Kidney (tissue), 13 donors: ENCODE measurements at regions not wholly inside any gene's neighbourhood (a gene's known extent, or its start where the extent isn't known, plus 50 kb on each side); places are given as distances from the start of the nearest gene placed in this dataset.

Experiments
- DNase-seq, 5 donors: peaks; one replicate each; pipeline ENCODE4 v3.0.0-alpha.2; 2013 to 2020
- FAIRE-seq: peaks from 2 replicates; lab custom pipeline; 2012; peaks lifted over from hg19 to GRCh38; lab: Jason Lieb, UNC
- H3K27ac ChIP-seq, 2 donors: one replicate each; pipeline ENCODE4 v1.7.0; 2013; ENCODE audit warnings: low read depth in 2 of 2, low read length in 2 of 2, inconsistent platforms in 1 of 2
- H3K27me3 ChIP-seq: one replicate; pipeline ENCODE4 v1.7.1; 2013; ENCODE audit warnings: low read length, inconsistent platforms; ENCODE audit not compliant: control insufficient read depth, insufficient read depth
- H3K36me3 ChIP-seq, 3 donors: one replicate each; pipeline versions ENCODE4 v1.7.0 to v1.7.1; 2013; ENCODE audit warnings: low read length in 3 of 3, control low read depth in 1 of 3, inconsistent platforms in 1 of 3; ENCODE audit not compliant: insufficient read depth in 3 of 3, control insufficient read depth in 2 of 3
- H3K4me1 ChIP-seq, 3 donors: one replicate each; pipeline versions ENCODE4 v1.7.0 to v1.7.1; 2013; ENCODE audit warnings: low read length in 3 of 3, inconsistent platforms in 1 of 3, low read depth in 1 of 3; ENCODE audit not compliant: control insufficient read depth in 2 of 3, insufficient read depth in 2 of 3
- H3K4me3 ChIP-seq, 3 donors: one replicate each; pipeline versions ENCODE4 v1.7.0 to v1.8.1; 2013; ENCODE audit warnings: low read length in 3 of 3, control low read depth in 1 of 3, inconsistent platforms in 1 of 3
- H3K9ac ChIP-seq, 3 donors: one replicate each; pipeline versions ENCODE4 v1.7.0 to v1.7.1; 2013; ENCODE audit warnings: low read length in 3 of 3, control low read depth in 1 of 3, inconsistent platforms in 1 of 3
- H3K9me3 ChIP-seq, 3 donors: one replicate each; pipeline versions ENCODE4 v1.7.0 to v1.7.1; 2013; ENCODE audit warnings: low read length in 3 of 3, control low read depth in 1 of 3, inconsistent platforms in 1 of 3; ENCODE audit not compliant: control insufficient read depth in 2 of 3, insufficient read depth in 1 of 3
- CTCF ChIP-seq: IDR thresholded peaks from 3 replicates; pipeline ENCODE4 v1.5.1; 2012; ENCODE audit warnings: mild to moderate bottlenecking, moderate library complexity, borderline replicate concordance; ENCODE audit not compliant: insufficient read depth; ENCODE audit errors: extremely low read depth
- intact Hi-C: fragments of 100-400 bp; cut with DNase I; formaldehyde crosslinking; loops from one replicate; pipeline ENCODE4 v1.11.1; 2022
- donor health status: control.
- donor health status: control.
- donor health status: control.
- donor health status: control.
- donor health status: control.
- donor health status: DM: yes; HTN: yes; CAD: no.
- donor health status: Normal renal cell carcinoma (clear cell type).

GRCh38 chr4:132587626-132588025 is 561.5 kb upstream of the PCDH10 start:
- no peak for TF ChIP-seq CTCF
- FAIRE-seq (no peak), DNase-seq (no peak)
- Histone ChIP-seq H3K4me1 (no peaks in the 10 kb centered on the region), H3K27me3 (no peaks in the 10 kb centered on the region), H3K27ac (no peak overlapping the region), H3K9ac (no peak overlapping the region), H3K4me3 (no peak overlapping the region), H3K9me3 (no peaks in the 10 kb centered on the region), H3K36me3 (no peaks in the 10 kb centered on the region)
- intact Hi-C loops = no loop called here

- Histone ChIP-seq H3K36me3 (no peaks in the 10 kb centered on the region), H3K4me1 (no peaks in the 10 kb centered on the region), H3K4me3 (no peak overlapping the region), H3K27ac (no peak overlapping the region), H3K27me3 (no peaks in the 10 kb centered on the region), H3K9me3 (no peaks in the 10 kb centered on the region), H3K9ac (no peak overlapping the region)
- intact Hi-C loops = no loop called here
- FAIRE-seq (no peak), DNase-seq (no peak)
- no peak for TF ChIP-seq CTCF
These were observed 556.8 kb upstream of the PCDH10 start for GRCh38 chr4:132592340-132592739.

GRCh38 chr4:132592850-132593249 is 556.2 kb upstream of the PCDH10 start:
- Histone ChIP-seq H3K27ac (no peak overlapping the region), H3K27me3 (no peaks in the 10 kb centered on the region), H3K9me3 (no peaks in the 10 kb centered on the region), H3K4me3 (no peak overlapping the region), H3K36me3 (no peaks in the 10 kb centered on the region), H3K9ac (no peak overlapping the region), H3K4me1 (no peaks in the 10 kb centered on the region)
- no peak for TF ChIP-seq CTCF
- intact Hi-C loops = no loop called here
- FAIRE-seq (no peak), DNase-seq (no peak)

GRCh38 chr4:132593717-132594400 is 555.2 kb upstream of the PCDH10 start:
- no peak overlapping the region for H3K4me3 ChIP-seq
- no peaks in the 10 kb centered on the region for H3K4me1 ChIP-seq
- FAIRE-seq (no peak), DNase-seq (no peak)
- no peaks in the 10 kb centered on the region for H3K9me3 ChIP-seq
- intact Hi-C loops = no loop called here
- H3K27ac ChIP-seq = no peak overlapping the region
- no peaks in the 10 kb centered on the region for H3K36me3 ChIP-seq
- H3K27me3 ChIP-seq = no peaks in the 10 kb centered on the region
- no peak overlapping the region for H3K9ac ChIP-seq
- TF ChIP-seq CTCF = no peak
